A549 (cell line): ENCODE measurements at regions not wholly inside any gene's neighbourhood (a gene's known extent, or its start where the extent isn't known, plus 50 kb on each side); places are given as distances from the start of the nearest gene placed in this dataset.
"Not testable (repeated sequence)": the region's sequence is repeated elsewhere in the genome, so short reads cannot be mapped to it uniquely, and the experiment has no call there.

Source experiments
- ATAC-seq, 2 experiments: fragments of 200-7000 bp in 1 of 2; fragments of >200 bp in 1 of 2; cut with Nextera tagmentation in 1 of 2; cut with Tn5 transposase in 1 of 2; 3 replicates each; pipeline versions ENCODE4 v1.8.0 to v1.9.1; 2018 to 2020; ENCODE audit warnings: mild to moderate bottlenecking in 1 of 2, moderate library complexity in 1 of 2
- CTCF ChIA-PET: fragments of 300-600 bp; sonication (Branson Sonifier 250); formaldehyde crosslinking; extraction: SDS; loops from one replicate; lab custom pipeline; 2021; ENCODE audit warnings: antibody characterized with exemption, inconsistent platforms; lab: Yijun Ruan, JAX
- POLR2A ChIA-PET: fragments of 350-600 bp; formaldehyde crosslinking; extraction: SDS; loops from one replicate; lab custom pipeline; 2021; ENCODE audit warnings: antibody characterized with exemption, inconsistent platforms; lab: Yijun Ruan, JAX
- DNase-seq, 2 experiments: peaks; one replicate each; pipeline versions ENCODE4 v3.0.0 to v3.0.0-alpha.2; 2011 to 2016; ENCODE audit warnings: low read depth in 1 of 2, low spot score in 1 of 2
- FAIRE-seq: peaks from 2 replicates; lab custom pipeline; 2011; peaks lifted over from hg19 to GRCh38; lab: Jason Lieb, UNC
- H3K27ac ChIP-seq, 2 experiments: fragments of >200 bp; sonication (Bioruptor Twin); formaldehyde crosslinking; 3 replicates each; pipeline ENCODE4 v1.5.1; 2016 to 2017
- H3K4me1 ChIP-seq: fragments of >200 bp; sonication (Bioruptor Twin); formaldehyde crosslinking; 3 replicates; pipeline ENCODE4 v1.6.1; 2016
- H3K4me2 ChIP-seq: fragments of >200 bp; sonication (Bioruptor Twin); formaldehyde crosslinking; 3 replicates; pipeline ENCODE4 v1.6.1; 2016
- H3K4me3 ChIP-seq: fragments of >200 bp; sonication (Bioruptor Twin); formaldehyde crosslinking; 3 replicates; pipeline ENCODE4 v1.5.1; 2016
- H3K9me3 ChIP-seq: fragments of >200 bp; sonication (Bioruptor Twin); formaldehyde crosslinking; 3 replicates; pipeline ENCODE4 v1.6.1; 2016
- ATOH8 ChIP-seq: fragments of 250-450 bp; sonication (Bioruptor Pico); IDR thresholded peaks from 2 replicates; pipeline ENCODE4 v1.5.0; 2020; ENCODE audit warnings: low read depth, mild to moderate bottlenecking, moderate library complexity
- CBX8 ChIP-seq: fragments of 200-600 bp; sonication (generic); IDR thresholded peaks from 2 replicates; pipeline ENCODE4 v1.6.1; 2016
- CHD4 ChIP-seq: fragments of 200-600 bp; sonication (generic); IDR thresholded peaks from 2 replicates; pipeline ENCODE4 v1.6.1; 2016; ENCODE audit warnings: antibody characterized with exemption, mild to moderate bottlenecking, borderline replicate concordance
- CTCF ChIP-seq: fragments of >200 bp; sonication (Bioruptor Twin); formaldehyde crosslinking; IDR thresholded peaks from 3 replicates; pipeline ENCODE4 v1.5.1; 2016
- FOSB ChIP-seq: fragments of 250-450 bp; sonication (Bioruptor Pico); IDR thresholded peaks from 2 replicates; pipeline ENCODE4 v1.5.0; 2020; ENCODE audit warnings: mild to moderate bottlenecking, moderate library complexity
- FOSL2 ChIP-seq, 2 experiments: fragments of 450-650 bp in 1 of 2; fragments of >200 bp in 1 of 2; sonication (Bioruptor Twin) in 1 of 2; formaldehyde crosslinking; IDR thresholded peaks; 2 replicates each; pipeline versions ENCODE4 v1.5.0 to v1.6.1; 2016 to 2020; ENCODE audit warnings: mild to moderate bottlenecking in 1 of 2, moderate library complexity in 1 of 2
- HMGXB4 ChIP-seq: fragments of 250-450 bp; sonication (Bioruptor Pico); IDR thresholded peaks from 2 replicates; pipeline ENCODE4 v1.5.0; 2021; ENCODE audit warnings: mild to moderate bottlenecking, moderate library complexity, borderline replicate concordance
- HOXA7 ChIP-seq: fragments of 250-450 bp; sonication (Bioruptor Pico); IDR thresholded peaks from 2 replicates; pipeline ENCODE4 v1.5.0; 2020; ENCODE audit warnings: mild to moderate bottlenecking, moderate library complexity
- JUN ChIP-seq, 2 experiments: fragments of >200 bp; sonication (Bioruptor Twin); formaldehyde crosslinking; IDR thresholded peaks; 2 replicates in 1 of 2; 3 replicates in 1 of 2; pipeline ENCODE4 v1.6.1; 2016 to 2017
- JUNB ChIP-seq: fragments of >200 bp; sonication (Bioruptor Twin); formaldehyde crosslinking; IDR thresholded peaks from 2 replicates; pipeline ENCODE4 v1.6.1; 2016
- KDM5A ChIP-seq: fragments of 200-600 bp; sonication (generic); IDR thresholded peaks from 2 replicates; pipeline ENCODE4 v1.6.1; 2016; ENCODE audit warnings: antibody characterized with exemption, mild to moderate bottlenecking
- POLR2AphosphoS2 ChIP-seq: conservative IDR thresholded peaks from 2 replicates; pipeline ENCODE4 v1.6.1; 2012; ENCODE audit warnings: low read length, improper control_type of control experiment, inconsistent platforms
- RAD21 ChIP-seq, 2 experiments: fragments of >200 bp in 1 of 2; sonication (Bioruptor Twin) in 1 of 2; formaldehyde crosslinking in 1 of 2; IDR thresholded peaks in 1 of 2; conservative IDR thresholded peaks in 1 of 2; 2 replicates in 1 of 2; 3 replicates in 1 of 2; pipeline ENCODE4 v1.6.1; 2012 to 2018; ENCODE audit warnings: inconsistent platforms in 1 of 2
- SMC3 ChIP-seq: fragments of >200 bp; sonication (Bioruptor Twin); formaldehyde crosslinking; IDR thresholded peaks from 3 replicates; pipeline ENCODE4 v1.6.1; 2018; ENCODE audit warnings: inconsistent platforms
- ZC3H11A ChIP-seq: fragments of 450-650 bp; IDR thresholded peaks from 2 replicates; pipeline ENCODE4 v1.6.1; 2014; ENCODE audit warnings: antibody characterized with exemption, mild to moderate bottlenecking
- ZNF302 ChIP-seq: fragments of 250-450 bp; sonication (Bioruptor Pico); IDR thresholded peaks from 2 replicates; pipeline ENCODE4 v1.9.0; 2021; ENCODE audit warnings: inconsistent platforms, mild to moderate bottlenecking, moderate library complexity
- WGBS: methylation state at CpG from one replicate; pipeline ENCODE4 v1.1.6; 2017; ENCODE audit errors: missing lambda C conversion rate; 5-methylcytosine and 5-hydroxymethylcytosine counted together
- TF ChIP-seq, protein P1 (sequence below): fragments of >200 bp; sonication (Bioruptor Twin); formaldehyde crosslinking; IDR thresholded peaks from 3 replicates; pipeline ENCODE4 v1.6.1; 2016

DNA sequence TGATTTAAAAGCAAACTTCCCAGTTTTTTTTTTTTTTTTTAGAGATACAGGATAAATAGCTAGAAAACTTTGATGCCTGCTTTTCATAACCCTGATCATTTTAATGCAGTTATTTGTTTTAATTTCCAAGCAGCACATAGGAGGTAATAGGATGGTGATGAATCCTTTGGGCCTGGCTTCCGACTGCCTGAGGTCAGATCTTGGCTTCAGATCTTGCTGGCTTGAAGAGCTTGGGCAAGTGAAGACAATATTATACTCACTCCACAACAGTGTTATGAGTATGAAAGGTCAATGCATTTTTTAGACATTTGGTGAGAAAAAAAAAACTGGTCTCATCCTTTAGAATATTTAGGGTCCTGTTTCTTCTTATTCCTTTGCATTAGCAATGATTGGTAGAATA is 124.8 kb upstream of the PRKCQ start:
- no peak for DNase-seq
- H3K4me2 ChIP-seq, result no peak overlapping the region
- WGBS, result 80% methylated on average over 1 of the region's 1 CpG
- ATAC-seq, result no peak
- no peak for TF ChIP-seq ATOH8 (CRISPR knock-in tag)
- no peak for TF ChIP-seq FOSL2 (IDR thresholded peaks at IDR 0.05)
- TF ChIP-seq FOSL2 (CRISPR knock-in tag; IDR thresholded peaks at IDR 0.05), result no peak
- TF ChIP-seq JUNB, result no peak
- TF ChIP-seq SMC3, result no peak
- TF ChIP-seq CHD4, result no peak
- no peak for TF ChIP-seq HMGXB4 (CRISPR knock-in tag)
- TF ChIP-seq, all 56 proteins: peak for 0
- CTCF ChIA-PET, result interaction anchor here (0.7 to 1.2 kb wide), 3 partner anchors 36 to 559 kb away, joined by 3 read pairs; no protein-coding TSS in a partner anchor
- Histone ChIP-seq H3K9me3 (no peaks in the 10 kb centered on the region), H3K27ac (no peak overlapping the region), H3K4me1 (no peaks in the 10 kb centered on the region), H3K4me3 (no peak overlapping the region)
- no peak for FAIRE-seq
- POLR2A ChIA-PET, result interaction anchor here (0.6 kb wide), 1 partner anchor 17 kb away, joined by 4 read pairs; no protein-coding TSS in a partner anchor

GRCh38 chr10:6702833-6703232 is 122.8 kb upstream of the PRKCQ start:
- H3K4me2 ChIP-seq, FAIRE-seq, H3K4me1 ChIP-seq, H3K9me3 ChIP-seq, H3K27ac ChIP-seq, ATAC-seq, H3K4me3 ChIP-seq, POLR2A ChIA-PET, DNase-seq: not testable (repeated sequence)
- CTCF ChIA-PET, result interaction anchor here (1.0 to 1.2 kb wide), 4 partner anchors 10 to 717 kb away, joined by 3 read pairs; no protein-coding TSS in a partner anchor
- 89% methylated on average over 2 of the region's 2 CpGs for WGBS
- peak; percentile 65 for TF ChIP-seq ZC3H11A

- H3K4me3 ChIP-seq, result no peak overlapping the region
- POLR2A ChIA-PET, result no interaction called here
- H3K9me3 ChIP-seq, result no peaks in the 10 kb centered on the region
- FAIRE-seq, result no peak
- ATAC-seq, result no peak
- no peak for DNase-seq
- TF ChIP-seq JUN (IDR thresholded peaks at IDR 0.05), result no peak
- no peak for TF ChIP-seq POLR2AphosphoS2
- TF ChIP-seq HOXA7 (CRISPR knock-in tag), result no peak
- TF ChIP-seq CBX8, result no peak
- no peak for TF ChIP-seq ZNF302
- TF ChIP-seq FOSB (CRISPR knock-in tag), result no peak
- TF ChIP-seq KDM5A, result no peak
- TF ChIP-seq, protein P1, sequence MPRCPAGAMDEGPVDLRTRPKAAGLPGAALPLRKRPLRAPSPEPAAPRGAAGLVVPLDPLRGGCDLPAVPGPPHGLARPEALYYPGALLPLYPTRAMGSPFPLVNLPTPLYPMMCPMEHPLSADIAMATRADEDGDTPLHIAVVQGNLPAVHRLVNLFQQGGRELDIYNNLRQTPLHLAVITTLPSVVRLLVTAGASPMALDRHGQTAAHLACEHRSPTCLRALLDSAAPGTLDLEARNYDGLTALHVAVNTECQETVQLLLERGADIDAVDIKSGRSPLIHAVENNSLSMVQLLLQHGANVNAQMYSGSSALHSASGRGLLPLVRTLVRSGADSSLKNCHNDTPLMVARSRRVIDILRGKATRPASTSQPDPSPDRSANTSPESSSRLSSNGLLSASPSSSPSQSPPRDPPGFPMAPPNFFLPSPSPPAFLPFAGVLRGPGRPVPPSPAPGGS, result no peak
- H3K27ac ChIP-seq, result no peak overlapping the region
- no peak overlapping the region for H3K4me2 ChIP-seq
- 57% methylated on average over 7 of the region's 7 CpGs for WGBS
- peaks cover 11% of the 10 kb centered on the region; the same call in 1 of the 3 replicates for H3K4me1 ChIP-seq
- CTCF ChIA-PET, result interaction anchor here (0.9 to 1.2 kb wide), 5 partner anchors 11 to 718 kb away, joined by 3 read pairs; no protein-coding TSS in a partner anchor
Measured at GRCh38 chr10:6702030-6702429, 122.0 kb upstream of the PRKCQ start.

DNA sequence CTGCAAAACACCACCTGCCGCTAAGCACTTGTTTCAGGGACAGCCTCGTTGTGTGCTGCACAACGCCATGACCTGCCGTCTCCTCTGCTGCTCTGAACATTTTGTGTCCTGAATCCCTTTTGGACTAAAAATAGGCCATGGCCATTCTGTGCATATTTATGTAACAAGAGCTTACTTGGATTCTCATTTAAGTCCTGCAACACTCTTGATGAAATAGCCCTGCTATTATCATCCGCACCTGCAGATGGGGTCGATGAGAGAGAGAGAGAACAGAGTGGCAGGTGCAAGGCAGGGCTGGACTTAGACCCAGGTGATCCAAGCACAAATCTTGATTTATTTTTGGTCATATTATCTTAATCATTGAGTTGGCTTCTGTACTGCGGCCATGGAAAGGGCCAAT is 121.2 kb upstream of the PRKCQ start:
- 85% methylated on average over 7 of the region's 7 CpGs for WGBS
- ATAC-seq, result peak; percentile 58 to 64; a peak in 4 of 6 replicates
- no peak overlapping the region for H3K4me3 ChIP-seq
- H3K9me3 ChIP-seq, result no peaks in the 10 kb centered on the region
- ChIA-PET POLR2A (no interaction called here), CTCF (interaction anchor here (0.5 to 1.7 kb wide), 6 partner anchors 11 to 639 kb away, joined by 3 to 6 read pairs (median 4); no protein-coding TSS in a partner anchor)
- peak in 1 of 2 experiments; percentile 37 for DNase-seq
- no peak overlapping the region for H3K4me2 ChIP-seq
- no peak for FAIRE-seq
- TF ChIP-seq CTCF (peak; percentile 20; the same call in 1 of the 3 replicates), ZC3H11A (no peak), RAD21 (conservative IDR thresholded peaks at IDR 0.05 in 1 of 2, IDR thresholded peaks at IDR 0.05 in 1 of 2) (peak in 1 of 2 experiments; percentile 45; a peak in 2 of 5 replicates)
- H3K4me1 ChIP-seq, result peaks cover 11% of the 10 kb centered on the region; the same call in 1 of the 3 replicates
- no peak overlapping the region for H3K27ac ChIP-seq
